ENCODE measurements at regions not wholly inside any gene's neighbourhood (a gene's known extent, or its start where the extent isn't known, plus 50 kb on each side); places are given as distances from the start of the nearest gene placed in this dataset.

DNA sequence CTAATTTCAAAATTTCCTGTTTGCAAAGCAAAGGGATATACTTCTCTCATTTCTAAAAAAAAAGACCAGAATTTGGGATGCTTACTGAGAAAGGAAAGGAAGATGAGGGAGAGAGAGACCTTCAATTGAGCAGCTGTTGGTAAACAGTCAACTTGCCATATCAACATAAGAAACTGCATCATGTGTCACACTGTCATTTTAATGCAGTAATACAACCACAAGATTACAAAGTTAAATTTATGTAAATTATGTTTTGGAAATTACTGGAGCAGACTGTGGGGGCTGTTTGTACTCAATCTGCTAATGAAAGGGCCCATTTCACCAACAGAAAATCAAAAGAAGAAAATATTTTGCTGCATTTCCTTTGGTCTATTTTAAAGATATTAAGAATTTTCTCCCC, 370.4 kb upstream of the TMPO start:
- TF ChIP-seq EZH2 (IDR thresholded peaks at IDR 0.05; ENCODE audit: borderline replicate concordance, control insufficient read depth, low read depth, low read length) (no peak), CBX5 (IDR thresholded peaks at IDR 0.05; ENCODE audit: low read depth) (no peak), TCF7 (IDR thresholded peaks at IDR 0.05; ENCODE audit: borderline replicate concordance) (no peak), FOXK2 (IDR thresholded peaks at IDR 0.05) (no peak), ETV6 (conservative IDR thresholded peaks at IDR 0.05 in 1 of 2, IDR thresholded peaks at IDR 0.05 in 1 of 2; ENCODE audit: borderline replicate concordance in 1 of 2, low read depth in 1 of 2) (no peak), POLR2A (IDR thresholded peaks at IDR 0.05; ENCODE audit: low read depth, low read length) (no peak)
- TF ChIP-seq, protein P1, sequence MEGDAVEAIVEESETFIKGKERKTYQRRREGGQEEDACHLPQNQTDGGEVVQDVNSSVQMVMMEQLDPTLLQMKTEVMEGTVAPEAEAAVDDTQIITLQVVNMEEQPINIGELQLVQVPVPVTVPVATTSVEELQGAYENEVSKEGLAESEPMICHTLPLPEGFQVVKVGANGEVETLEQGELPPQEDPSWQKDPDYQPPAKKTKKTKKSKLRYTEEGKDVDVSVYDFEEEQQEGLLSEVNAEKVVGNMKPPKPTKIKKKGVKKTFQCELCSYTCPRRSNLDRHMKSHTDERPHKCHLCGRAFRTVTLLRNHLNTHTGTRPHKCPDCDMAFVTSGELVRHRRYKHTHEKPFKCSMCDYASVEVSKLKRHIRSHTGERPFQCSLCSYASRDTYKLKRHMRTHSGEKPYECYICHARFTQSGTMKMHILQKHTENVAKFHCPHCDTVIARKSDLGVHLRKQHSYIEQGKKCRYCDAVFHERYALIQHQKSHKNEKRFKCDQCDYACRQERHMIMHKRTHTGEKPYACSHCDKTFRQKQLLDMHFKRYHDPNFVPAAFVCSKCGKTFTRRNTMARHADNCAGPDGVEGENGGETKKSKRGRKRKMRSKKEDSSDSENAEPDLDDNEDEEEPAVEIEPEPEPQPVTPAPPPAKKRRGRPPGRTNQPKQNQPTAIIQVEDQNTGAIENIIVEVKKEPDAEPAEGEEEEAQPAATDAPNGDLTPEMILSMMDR (IDR thresholded peaks at IDR 0.05 in 2 of 3, conservative IDR thresholded peaks at IDR 0.05 in 1 of 3; ENCODE audit: control insufficient read depth in 2 of 3, extremely low read depth in 1 of 3, insufficient read depth in 1 of 3, low read depth in 3 of 3, low read length in 3 of 3) = no peak
- TF ChIP-seq, protein P2, sequence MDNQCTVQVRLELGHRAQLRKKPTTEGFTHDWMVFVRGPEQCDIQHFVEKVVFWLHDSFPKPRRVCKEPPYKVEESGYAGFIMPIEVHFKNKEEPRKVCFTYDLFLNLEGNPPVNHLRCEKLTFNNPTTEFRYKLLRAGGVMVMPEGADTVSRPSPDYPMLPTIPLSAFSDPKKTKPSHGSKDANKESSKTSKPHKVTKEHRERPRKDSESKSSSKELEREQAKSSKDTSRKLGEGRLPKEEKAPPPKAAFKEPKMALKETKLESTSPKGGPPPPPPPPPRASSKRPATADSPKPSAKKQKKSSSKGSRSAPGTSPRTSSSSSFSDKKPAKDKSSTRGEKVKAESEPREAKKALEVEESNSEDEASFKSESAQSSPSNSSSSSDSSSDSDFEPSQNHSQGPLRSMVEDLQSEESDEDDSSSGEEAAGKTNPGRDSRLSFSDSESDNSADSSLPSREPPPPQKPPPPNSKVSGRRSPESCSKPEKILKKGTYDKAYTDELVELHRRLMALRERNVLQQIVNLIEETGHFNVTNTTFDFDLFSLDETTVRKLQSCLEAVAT (IDR thresholded peaks at IDR 0.05) = no peak
